ENCODE measurements at regions not wholly inside any gene's neighbourhood (a gene's known extent, or its start where the extent isn't known, plus 50 kb on each side); places are given as distances from the start of the nearest gene placed in this dataset.

GRCh38 chr6:120410586-120410985 is 923.7 kb downstream of the TBC1D32 start:
- TF ChIP-seq EP300 (IDR thresholded peaks at IDR 0.05) (no peak), POLR2A (IDR thresholded peaks at IDR 0.05) (no peak), CTCF (IDR thresholded peaks at IDR 0.05) (no peak)
- 87 to 89% methylated on average over 1 of the region's 1 CpG for WGBS, 2 donors
- DNase-seq (ENCODE audit: low spot score in 2 of 2) = no peak

GRCh38 chr6:120407696-120408095 is 926.6 kb downstream of the TBC1D32 start:
- H3K27ac ChIP-seq = no peak overlapping the region
- H3K27me3 ChIP-seq = no peaks in the 10 kb centered on the region
- no peak overlapping the region for H3K4me3 ChIP-seq
- DNase-seq (ENCODE audit: low spot score in 2 of 2) = no peak
- no peak for TF ChIP-seq EP300 (IDR thresholded peaks at IDR 0.05)
- no peak for TF ChIP-seq CTCF (IDR thresholded peaks at IDR 0.05)
- TF ChIP-seq POLR2A (IDR thresholded peaks at IDR 0.05) = no peak
- no peaks in the 10 kb centered on the region for H3K4me1 ChIP-seq
- H3K9me3 ChIP-seq = no peaks in the 10 kb centered on the region
- H3K36me3 ChIP-seq = no peaks in the 10 kb centered on the region

More at GRCh38 chr6:120410586-120410985, 923.7 kb downstream of the TBC1D32 start:
- H3K27ac ChIP-seq = no peak overlapping the region
- H3K4me1 ChIP-seq = no peaks in the 10 kb centered on the region
- no peak overlapping the region for H3K4me3 ChIP-seq
- no peaks in the 10 kb centered on the region for H3K9me3 ChIP-seq
- no peaks in the 10 kb centered on the region for H3K36me3 ChIP-seq
- H3K27me3 ChIP-seq = no peaks in the 10 kb centered on the region

GRCh38 chr6:120405947-120406346 is 928.3 kb downstream of the TBC1D32 start:
- Histone ChIP-seq H3K36me3 (no peaks in the 10 kb centered on the region), H3K27me3 (no peaks in the 10 kb centered on the region), H3K4me1 (no peaks in the 10 kb centered on the region), H3K4me3 (no peak overlapping the region), H3K27ac (no peak overlapping the region), H3K9me3 (peaks cover 0 to 4% (median 0%) of the 10 kb centered on the region in 4 donors)
- DNase-seq (ENCODE audit: low spot score in 2 of 2) = no peak
- TF ChIP-seq EP300 (IDR thresholded peaks at IDR 0.05) = no peak
- no peak for TF ChIP-seq POLR2A (IDR thresholded peaks at IDR 0.05)
- no peak for TF ChIP-seq CTCF (IDR thresholded peaks at IDR 0.05)
- WGBS, 2 donors = 67 to 79% methylated on average over 3 of the region's 3 CpGs

- 88 to 90% methylated on average over 1 of the region's 1 CpG for WGBS, 2 donors
- no peaks in the 10 kb centered on the region for H3K36me3 ChIP-seq
- TF ChIP-seq EP300 (IDR thresholded peaks at IDR 0.05) (no peak), POLR2A (IDR thresholded peaks at IDR 0.05) (no peak), CTCF (IDR thresholded peaks at IDR 0.05) (no peak)
These were observed 938.5 kb downstream of the TBC1D32 start for GRCh38 chr6:120395784-120396183.

GRCh38 chr6:120395330-120395729 is 939.0 kb downstream of the TBC1D32 start:
- Histone ChIP-seq H3K36me3 (no peaks in the 10 kb centered on the region), H3K27me3 (no peaks in the 10 kb centered on the region)

More at GRCh38 chr6:120395784-120396183, 938.5 kb downstream of the TBC1D32 start:
- Histone ChIP-seq H3K4me1 (no peaks in the 10 kb centered on the region), H3K27me3 (no peaks in the 10 kb centered on the region), H3K4me3 (no peak overlapping the region), H3K9me3 (no peaks in the 10 kb centered on the region), H3K27ac (no peak overlapping the region)
- DNase-seq (ENCODE audit: low spot score in 2 of 2) = no peak

More at GRCh38 chr6:120395330-120395729, 939.0 kb downstream of the TBC1D32 start:
- Histone ChIP-seq H3K4me3 (no peak overlapping the region), H3K4me1 (no peaks in the 10 kb centered on the region), H3K9me3 (no peaks in the 10 kb centered on the region), H3K27ac (no peak overlapping the region)
- TF ChIP-seq CTCF (IDR thresholded peaks at IDR 0.05) = no peak
- TF ChIP-seq EP300 (IDR thresholded peaks at IDR 0.05) = no peak
- no peak for TF ChIP-seq POLR2A (IDR thresholded peaks at IDR 0.05)
- DNase-seq (ENCODE audit: low spot score in 2 of 2) = no peak
- 82 to 90% methylated on average over 1 of the region's 1 CpG for WGBS, 2 donors

Measured in tibial nerve (tissue), 4 donors.